CD8-positive, alpha-beta memory T cell (primary cell): ENCODE measurements at regions not wholly inside any gene's neighbourhood (a gene's known extent, or its start where the extent isn't known, plus 50 kb on each side); places are given as distances from the start of the nearest gene placed in this dataset.
A peak's percentile ranks its signal among the peaks of the same experiment; 100 is the strongest.

Source experiments
- CTCF ChIA-PET: fragments of 350-600 bp; sonication (Branson Sonifier 250); formaldehyde crosslinking; loops from one replicate; lab custom pipeline; 2021; ENCODE audit warnings: antibody characterized with exemption; lab: Charles Lee
- POLR2A ChIA-PET: fragments of 350-600 bp; sonication (Branson Sonifier 250); formaldehyde crosslinking; loops from one replicate; lab custom pipeline; 2021; ENCODE audit warnings: antibody characterized with exemption; lab: Charles Lee
- DNase-seq, 5 donors: peaks; one replicate each; pipeline versions ENCODE4 v3.0.0 to v3.0.0-alpha.2; 2020 to 2022; ENCODE audit warnings: mixed read lengths in 1 of 5
- H3K27ac ChIP-seq: one replicate; pipeline ENCODE4 v1.7.0; 2013; ENCODE audit warnings: low read depth, mild to moderate bottlenecking, low read length, moderate library complexity
- H3K27me3 ChIP-seq: 2 replicates; pipeline ENCODE4 v1.7.0; 2013; ENCODE audit warnings: low read length, mild to moderate bottlenecking; ENCODE audit not compliant: insufficient read depth, poor library complexity, severe bottlenecking
- H3K36me3 ChIP-seq: 2 replicates; pipeline ENCODE4 v1.7.0; 2013; ENCODE audit warnings: mild to moderate bottlenecking, low read length, moderate library complexity; ENCODE audit not compliant: insufficient read depth
- H3K4me1 ChIP-seq: 2 replicates; pipeline ENCODE4 v1.7.0; 2013; ENCODE audit warnings: mild to moderate bottlenecking, low read length, moderate library complexity; ENCODE audit not compliant: insufficient read depth
- H3K4me3 ChIP-seq: 2 replicates; pipeline ENCODE4 v1.7.0; 2013; ENCODE audit warnings: mild to moderate bottlenecking, low read length
- H3K9me3 ChIP-seq: 2 replicates; pipeline ENCODE4 v1.7.0; 2013; ENCODE audit warnings: mild to moderate bottlenecking, low read length
- H3K27ac Mint-ChIP-seq, 8 donors: one replicate each; pipeline ENCODE4 v1.8.0; 2020 to 2021; ENCODE audit warnings: mixed read lengths in 8 of 8, mild to moderate bottlenecking in 6 of 8, inconsistent platforms in 3 of 8, moderate library complexity in 3 of 8
- H3K27me3 Mint-ChIP-seq, 2 donors: one replicate each; pipeline ENCODE4 v1.8.0; 2020 to 2021; ENCODE audit warnings: mixed read lengths in 2 of 2, mild to moderate bottlenecking in 1 of 2, moderate library complexity in 1 of 2
- H3K36me3 Mint-ChIP-seq, 3 donors: one replicate each; pipeline ENCODE4 v1.8.0; 2020 to 2021; ENCODE audit warnings: mixed read lengths in 3 of 3, inconsistent platforms in 1 of 3, mild to moderate bottlenecking in 1 of 3
- H3K4me1 Mint-ChIP-seq, 3 donors: one replicate each; pipeline ENCODE4 v1.8.0; 2020 to 2021; ENCODE audit warnings: mixed read lengths in 3 of 3, inconsistent platforms in 1 of 3, mild to moderate bottlenecking in 1 of 3
- H3K4me3 Mint-ChIP-seq, 7 donors: one replicate each; pipeline ENCODE4 v1.8.0; 2020 to 2021; ENCODE audit warnings: mixed read lengths in 7 of 7, mild to moderate bottlenecking in 6 of 7, moderate library complexity in 4 of 7, inconsistent platforms in 2 of 7
- H3K9me3 Mint-ChIP-seq, 5 donors: one replicate each; pipeline ENCODE4 v1.8.0; 2020 to 2022; ENCODE audit warnings: mixed read lengths in 5 of 5, mild to moderate bottlenecking in 3 of 5, moderate library complexity in 2 of 5, inconsistent platforms in 1 of 5

- Mint-ChIP-seq H3K36me3 (no peaks in the 10 kb centered on the region), H3K4me1 (no peaks in the 10 kb centered on the region), H3K4me3 (no peak overlapping the region), H3K9me3 (no peaks in the 10 kb centered on the region), H3K27ac (no peak overlapping the region), H3K27me3 (peaks cover 0 to 3% of the 10 kb centered on the region in 2 donors)
- H3K27ac ChIP-seq, result no peak overlapping the region
- POLR2A ChIA-PET, result no interaction called here
- no peaks in the 10 kb centered on the region for H3K9me3 ChIP-seq
- CTCF ChIA-PET, result no interaction called here
- DNase-seq, result no peak
- H3K27me3 ChIP-seq, result no peaks in the 10 kb centered on the region
- no peaks in the 10 kb centered on the region for H3K4me1 ChIP-seq
- H3K4me3 ChIP-seq, result no peak overlapping the region
- H3K36me3 ChIP-seq, result no peaks in the 10 kb centered on the region
These were observed 106.0 kb downstream of the VEGFA start for GRCh38 chr6:43875849-43876572.

GRCh38 chr6:43874814-43875590, 105.0 kb downstream of the VEGFA start:
- Mint-ChIP-seq H3K4me1 (no peaks in the 10 kb centered on the region), H3K4me3 (no peak overlapping the region), H3K27me3 (peaks cover 0 to 8% of the 10 kb centered on the region in 2 donors), H3K36me3 (no peaks in the 10 kb centered on the region), H3K27ac (no peak overlapping the region), H3K9me3 (no peaks in the 10 kb centered on the region)
- no peak overlapping the region for H3K4me3 ChIP-seq
- no peaks in the 10 kb centered on the region for H3K36me3 ChIP-seq
- H3K27me3 ChIP-seq, result no peaks in the 10 kb centered on the region
- DNase-seq, result no peak
- no peaks in the 10 kb centered on the region for H3K9me3 ChIP-seq
- POLR2A ChIA-PET, result no interaction called here
- H3K4me1 ChIP-seq, result no peaks in the 10 kb centered on the region
- CTCF ChIA-PET, result no interaction called here
- H3K27ac ChIP-seq, result no peak overlapping the region

- Histone ChIP-seq H3K27me3 (no peaks in the 10 kb centered on the region), H3K36me3 (no peaks in the 10 kb centered on the region), H3K9me3 (no peaks in the 10 kb centered on the region), H3K4me3 (no peak overlapping the region), H3K4me1 (no peaks in the 10 kb centered on the region), H3K27ac (no peak overlapping the region)
- POLR2A ChIA-PET, result no interaction called here
- H3K4me1 Mint-ChIP-seq, result no peaks in the 10 kb centered on the region
- no peak overlapping the region for H3K4me3 Mint-ChIP-seq
- H3K27ac Mint-ChIP-seq, result no peak overlapping the region
- H3K36me3 Mint-ChIP-seq, result no peaks in the 10 kb centered on the region
- DNase-seq, result no peak
- peaks cover 2 to 8% of the 10 kb centered on the region in 2 donors for H3K27me3 Mint-ChIP-seq
- no peaks in the 10 kb centered on the region for H3K9me3 Mint-ChIP-seq
- CTCF ChIA-PET, result no interaction called here
These were observed 104.0 kb downstream of the VEGFA start for GRCh38 chr6:43873806-43874714.

- DNase-seq, result no peak
- CTCF ChIA-PET, result interaction anchor here (1.1 kb wide), 1 partner anchor 180 kb away, joined by 3 read pairs; no protein-coding TSS in a partner anchor
- Histone ChIP-seq H3K36me3 (no peaks in the 10 kb centered on the region), H3K9me3 (no peaks in the 10 kb centered on the region), H3K27ac (no peak overlapping the region), H3K4me1 (no peaks in the 10 kb centered on the region), H3K4me3 (no peak overlapping the region), H3K27me3 (no peaks in the 10 kb centered on the region)
- POLR2A ChIA-PET, result no interaction called here
- Mint-ChIP-seq H3K4me3 (no peak overlapping the region), H3K36me3 (no peaks in the 10 kb centered on the region), H3K27ac (no peak overlapping the region), H3K4me1 (no peaks in the 10 kb centered on the region), H3K9me3 (no peaks in the 10 kb centered on the region), H3K27me3 (peaks cover 3 to 19% of the 10 kb centered on the region in 2 donors)
These were observed 101.9 kb downstream of the VEGFA start for GRCh38 chr6:43871933-43872332.

GRCh38 chr6:43871284-43871683, 101.3 kb downstream of the VEGFA start:
- no peak for DNase-seq
- Histone ChIP-seq H3K36me3 (no peaks in the 10 kb centered on the region), H3K27me3 (no peaks in the 10 kb centered on the region), H3K9me3 (no peaks in the 10 kb centered on the region), H3K27ac (no peak overlapping the region), H3K4me1 (no peaks in the 10 kb centered on the region), H3K4me3 (no peak overlapping the region)
- Mint-ChIP-seq H3K27ac (peak overlapping the region in 1 of 8 donors; percentile 11), H3K4me3 (no peak overlapping the region), H3K36me3 (no peaks in the 10 kb centered on the region), H3K27me3 (peaks cover 4 to 22% of the 10 kb centered on the region in 2 donors), H3K9me3 (no peaks in the 10 kb centered on the region), H3K4me1 (no peaks in the 10 kb centered on the region)
- POLR2A ChIA-PET, result no interaction called here
- CTCF ChIA-PET, result interaction anchor here (1.1 kb wide), 1 partner anchor 180 kb away, joined by 3 read pairs; no protein-coding TSS in a partner anchor

GRCh38 chr6:43870660-43871061, 100.7 kb downstream of the VEGFA start:
- Histone ChIP-seq H3K36me3 (no peaks in the 10 kb centered on the region), H3K4me1 (no peaks in the 10 kb centered on the region), H3K27ac (no peak overlapping the region), H3K4me3 (no peak overlapping the region), H3K9me3 (no peaks in the 10 kb centered on the region), H3K27me3 (no peaks in the 10 kb centered on the region)
- no peaks in the 10 kb centered on the region for H3K4me1 Mint-ChIP-seq
- DNase-seq, result no peak
- ChIA-PET CTCF (no interaction called here), POLR2A (no interaction called here)
- no peaks in the 10 kb centered on the region for H3K9me3 Mint-ChIP-seq
- H3K27me3 Mint-ChIP-seq, result peaks cover 4 to 27% of the 10 kb centered on the region in 2 donors
- H3K36me3 Mint-ChIP-seq, result no peaks in the 10 kb centered on the region
- H3K27ac Mint-ChIP-seq, result no peak overlapping the region
- no peak overlapping the region for H3K4me3 Mint-ChIP-seq

- CTCF ChIA-PET, result no interaction called here
- no peaks in the 10 kb centered on the region for H3K9me3 ChIP-seq
- H3K36me3 ChIP-seq, result no peaks in the 10 kb centered on the region
- POLR2A ChIA-PET, result no interaction called here
- peak overlapping the region in 1 of 8 donors; percentile 6 for H3K27ac Mint-ChIP-seq
- no peak for DNase-seq
- H3K27me3 Mint-ChIP-seq, result peaks cover 4 to 28% of the 10 kb centered on the region in 2 donors
- H3K4me1 ChIP-seq, result no peaks in the 10 kb centered on the region
- H3K4me1 Mint-ChIP-seq, result no peaks in the 10 kb centered on the region
- H3K4me3 Mint-ChIP-seq, result no peak overlapping the region
- H3K27ac ChIP-seq, result no peak overlapping the region
- no peaks in the 10 kb centered on the region for H3K9me3 Mint-ChIP-seq
- no peaks in the 10 kb centered on the region for H3K27me3 ChIP-seq
- H3K4me3 ChIP-seq, result no peak overlapping the region
- H3K36me3 Mint-ChIP-seq, result no peaks in the 10 kb centered on the region
These were observed 100.0 kb downstream of the VEGFA start for GRCh38 chr6:43869792-43870659.
